ENCODE measurements at regions not wholly inside any gene's neighbourhood (a gene's known extent, or its start where the extent isn't known, plus 50 kb on each side); places are given as distances from the start of the nearest gene placed in this dataset.

- Histone ChIP-seq H3K27me3 (ENCODE audit: insufficient read depth, low read depth, severe bottlenecking) (no peaks in the 10 kb centered on the region), H3K4me3 (ENCODE audit: low read depth, low read length) (no peak overlapping the region)
- TF ChIP-seq CTCF (IDR thresholded peaks at IDR 0.05; ENCODE audit: low read depth, low read length), result no peak
Observed at GRCh38 chr19:30304540-30304939, 67.6 kb upstream of the ZNF536 start.

GRCh38 chr19:30305346-30306060 lies 66.7 kb upstream of the ZNF536 start:
- DNase-seq, result peak; percentile 73
- Histone ChIP-seq H3K4me3 (ENCODE audit: low read depth, low read length) (peak overlapping the region; percentile 15), H3K36me3 (no peaks in the 10 kb centered on the region), H3K9me3 (ENCODE audit: severe bottlenecking) (no peaks in the 10 kb centered on the region), H3K27me3 (ENCODE audit: insufficient read depth, low read depth, severe bottlenecking) (no peaks in the 10 kb centered on the region), H3K27ac (peak overlapping the region; percentile 45)
- TF ChIP-seq CTCF (IDR thresholded peaks at IDR 0.05; ENCODE audit: low read depth, low read length), result no peak

More at GRCh38 chr19:30304540-30304939, 67.6 kb upstream of the ZNF536 start:
- Histone ChIP-seq H3K27ac (no peak overlapping the region), H3K9me3 (ENCODE audit: severe bottlenecking) (no peaks in the 10 kb centered on the region), H3K36me3 (no peaks in the 10 kb centered on the region)
- no peak for DNase-seq

GRCh38 chr19:30307191-30307974 lies 64.8 kb upstream of the ZNF536 start:
- no peak for TF ChIP-seq CTCF (IDR thresholded peaks at IDR 0.05; ENCODE audit: low read depth, low read length)

GRCh38 chr19:30309176-30309575 lies 63.0 kb upstream of the ZNF536 start:
- DNase-seq, result no peak
- Histone ChIP-seq H3K27ac (no peak overlapping the region), H3K4me3 (ENCODE audit: low read depth, low read length) (no peak overlapping the region), H3K36me3 (no peaks in the 10 kb centered on the region), H3K27me3 (ENCODE audit: insufficient read depth, low read depth, severe bottlenecking) (no peaks in the 10 kb centered on the region), H3K9me3 (ENCODE audit: severe bottlenecking) (no peaks in the 10 kb centered on the region)
- TF ChIP-seq CTCF (IDR thresholded peaks at IDR 0.05; ENCODE audit: low read depth, low read length), result no peak

More at GRCh38 chr19:30307191-30307974, 64.8 kb upstream of the ZNF536 start:
- Histone ChIP-seq H3K27ac (no peak overlapping the region), H3K9me3 (ENCODE audit: severe bottlenecking) (no peaks in the 10 kb centered on the region), H3K4me3 (ENCODE audit: low read depth, low read length) (no peak overlapping the region), H3K27me3 (ENCODE audit: insufficient read depth, low read depth, severe bottlenecking) (no peaks in the 10 kb centered on the region), H3K36me3 (no peaks in the 10 kb centered on the region)
- no peak for DNase-seq

GRCh38 chr19:30309905-30310601 lies 62.1 kb upstream of the ZNF536 start:
- DNase-seq, result no peak
- Histone ChIP-seq H3K4me3 (ENCODE audit: low read depth, low read length) (no peak overlapping the region), H3K36me3 (no peaks in the 10 kb centered on the region), H3K9me3 (ENCODE audit: severe bottlenecking) (no peaks in the 10 kb centered on the region), H3K27ac (no peak overlapping the region), H3K27me3 (ENCODE audit: insufficient read depth, low read depth, severe bottlenecking) (no peaks in the 10 kb centered on the region)
- TF ChIP-seq CTCF (IDR thresholded peaks at IDR 0.05; ENCODE audit: low read depth, low read length), result no peak

Data from WERI-Rb-1 (cell line).